ENCODE measurements at regions not wholly inside any gene's neighbourhood (a gene's known extent, or its start where the extent isn't known, plus 50 kb on each side); places are given as distances from the start of the nearest gene placed in this dataset.

GRCh38 chr2:195496991-195497390 lies 160.0 kb upstream of the SLC39A10 start:
- no peak overlapping the region for H3K4me3 ChIP-seq (ENCODE audit: low read depth, low read length)
- no peak for TF ChIP-seq CTCF (IDR thresholded peaks at IDR 0.05; ENCODE audit: borderline replicate concordance, insufficient read depth, low read depth, low read length)

GRCh38 chr2:195495966-195496365 lies 161.1 kb upstream of the SLC39A10 start:
- no peak for TF ChIP-seq CTCF (IDR thresholded peaks at IDR 0.05; ENCODE audit: borderline replicate concordance, insufficient read depth, low read depth, low read length)

GRCh38 chr2:195495351-195495750 lies 161.7 kb upstream of the SLC39A10 start:
- no peak for TF ChIP-seq CTCF (IDR thresholded peaks at IDR 0.05; ENCODE audit: borderline replicate concordance, insufficient read depth, low read depth, low read length)
- H3K4me3 ChIP-seq (ENCODE audit: low read depth, low read length): no peak overlapping the region

More at GRCh38 chr2:195495966-195496365, 161.1 kb upstream of the SLC39A10 start:
- H3K4me3 ChIP-seq (ENCODE audit: low read depth, low read length): no peak overlapping the region

GRCh38 chr2:195494451-195494850 lies 162.6 kb upstream of the SLC39A10 start:
- H3K4me3 ChIP-seq (ENCODE audit: low read depth, low read length): no peak overlapping the region
- TF ChIP-seq CTCF (IDR thresholded peaks at IDR 0.05; ENCODE audit: borderline replicate concordance, insufficient read depth, low read depth, low read length): no peak

- TF ChIP-seq CTCF (IDR thresholded peaks at IDR 0.05; ENCODE audit: borderline replicate concordance, insufficient read depth, low read depth, low read length): no peak
- no peak overlapping the region for H3K4me3 ChIP-seq (ENCODE audit: low read depth, low read length)
Observed at GRCh38 chr2:195493416-195493815, 163.6 kb upstream of the SLC39A10 start.

GRCh38 chr2:195490319-195490718 lies 166.7 kb upstream of the SLC39A10 start:
- H3K4me3 ChIP-seq (ENCODE audit: low read depth, low read length): no peak overlapping the region
- TF ChIP-seq CTCF (IDR thresholded peaks at IDR 0.05; ENCODE audit: borderline replicate concordance, insufficient read depth, low read depth, low read length): no peak

- no peak overlapping the region for H3K4me3 ChIP-seq (ENCODE audit: low read depth, low read length)
- no peak for TF ChIP-seq CTCF (IDR thresholded peaks at IDR 0.05; ENCODE audit: borderline replicate concordance, insufficient read depth, low read depth, low read length)
Observed at GRCh38 chr2:195489101-195489500, 167.9 kb upstream of the SLC39A10 start.
